Left lobe of liver (tissue), 2 donors: ENCODE measurements at regions not wholly inside any gene's neighbourhood (a gene's known extent, or its start where the extent isn't known, plus 50 kb on each side); places are given as distances from the start of the nearest gene placed in this dataset.
"Not testable (repeated sequence)": the region's sequence is repeated elsewhere in the genome, so short reads cannot be mapped to it uniquely, and the experiment has no call there.

Source experiments
- ATAC-seq: fragments of 200-7000 bp; cut with Tn5 transposase; one replicate; pipeline ENCODE4 v1.9.1; 2020; ENCODE audit warnings: mild to moderate bottlenecking, moderate library complexity
- DNase-seq: peaks from one replicate; pipeline ENCODE4 v3.0.0-alpha.2; 2020; ENCODE audit warnings: low spot score
- donor health status: DM: no; HTN: no; CAD: no; lungs with moderate emphysema.
- donor health status: DM: no; HTN: yes; CAD: no.

GRCh38 chr1:227508431-227508830 lies 54.9 kb upstream of the ZNF678 start:
- ATAC-seq = no peak
- DNase-seq = no peak

GRCh38 chr1:227506490-227507393 lies 56.6 kb upstream of the ZNF678 start:
- not testable (repeated sequence) for ATAC-seq, DNase-seq

- DNase-seq, ATAC-seq: not testable (repeated sequence)
Observed at GRCh38 chr1:227496045-227496444, 67.3 kb upstream of the ZNF678 start.

- not testable (repeated sequence) for ATAC-seq, DNase-seq
Observed at GRCh38 chr1:227493863-227494551, 69.3 kb upstream of the ZNF678 start.

GRCh38 chr1:227490478-227490877 lies 72.9 kb upstream of the ZNF678 start:
- no peak for DNase-seq
- ATAC-seq = no peak

- DNase-seq = no peak
- no peak for ATAC-seq
Observed at GRCh38 chr1:227490001-227490400, 73.4 kb upstream of the ZNF678 start.

GRCh38 chr1:227489572-227489971 lies 73.8 kb upstream of the ZNF678 start:
- ATAC-seq (no peak), DNase-seq (no peak)

GRCh38 chr1:227487606-227488005 lies 75.8 kb upstream of the ZNF678 start:
- DNase-seq (no peak), ATAC-seq (no peak)

GRCh38 chr1:227486559-227486958 lies 76.8 kb upstream of the ZNF678 start:
- DNase-seq (no peak), ATAC-seq (no peak)

GRCh38 chr1:227482023-227482299 lies 81.4 kb upstream of the ZNF678 start:
- ATAC-seq (no peak), DNase-seq (no peak)

GRCh38 chr1:227474072-227474471 lies 89.3 kb upstream of the ZNF678 start:
- not testable (repeated sequence) for ATAC-seq
- peak; percentile 26 for DNase-seq

GRCh38 chr1:227472772-227473171 lies 90.6 kb upstream of the ZNF678 start:
- no peak for DNase-seq
- no peak for ATAC-seq

GRCh38 chr1:227470688-227471087 lies 92.7 kb upstream of the ZNF678 start:
- ATAC-seq (no peak), DNase-seq (no peak)

- no peak for ATAC-seq
- no peak for DNase-seq
Observed at GRCh38 chr1:227469708-227470107, 93.6 kb upstream of the ZNF678 start.

GRCh38 chr1:227466039-227466645 lies 97.2 kb upstream of the ZNF678 start:
- DNase-seq (no peak), ATAC-seq (no peak)

GRCh38 chr1:227465256-227465655 lies 98.1 kb upstream of the ZNF678 start:
- ATAC-seq (no peak), DNase-seq (no peak)

- ATAC-seq (no peak), DNase-seq (no peak)
Observed at GRCh38 chr1:227459977-227460376, 103.4 kb upstream of the ZNF678 start.

- DNase-seq (no peak), ATAC-seq (no peak)
Observed at GRCh38 chr1:227459326-227459841, 104.0 kb upstream of the ZNF678 start.

- ATAC-seq = no peak
- no peak for DNase-seq
Observed at GRCh38 chr1:227454686-227455085, 108.7 kb upstream of the ZNF678 start.

GRCh38 chr1:227453631-227454355 lies 109.6 kb upstream of the ZNF678 start:
- ATAC-seq (no peak), DNase-seq (no peak)

- DNase-seq (no peak), ATAC-seq (no peak)
Observed at GRCh38 chr1:227451954-227452353, 111.4 kb upstream of the ZNF678 start.
